Fibroblast of lung (primary cell): ENCODE measurements at regions not wholly inside any gene's neighbourhood (a gene's known extent, or its start where the extent isn't known, plus 50 kb on each side); places are given as distances from the start of the nearest gene placed in this dataset.

Experiments used
- DNase-seq, 2 donors: peaks; one replicate each; pipeline versions ENCODE4 v3.0.0 to v3.0.0-alpha.2; 2010; ENCODE audit warnings: low read depth in 2 of 2
- H2AFZ ChIP-seq: 2 replicates; pipeline ENCODE4 v1.5.1; 2012; ENCODE audit warnings: low read length, control low read depth, inconsistent platforms
- H3K27ac ChIP-seq: 2 replicates; pipeline ENCODE4 v1.5.1; 2011; ENCODE audit warnings: low read length, control low read depth; ENCODE audit not compliant: insufficient read depth
- H3K27me3 ChIP-seq: 2 replicates; pipeline ENCODE4 v1.5.1; 2011; ENCODE audit warnings: mild to moderate bottlenecking, low read length; ENCODE audit not compliant: control insufficient read depth, insufficient read depth
- H3K36me3 ChIP-seq: 2 replicates; pipeline ENCODE4 v1.5.1; 2011; ENCODE audit warnings: low read length; ENCODE audit not compliant: control insufficient read depth, insufficient read depth
- H3K4me1 ChIP-seq: 2 replicates; pipeline ENCODE4 v1.5.1; 2011; ENCODE audit warnings: low read length; ENCODE audit not compliant: control insufficient read depth, insufficient read depth; ENCODE audit errors: extremely low read depth
- H3K4me2 ChIP-seq: 2 replicates; pipeline ENCODE4 v1.5.1; 2011; ENCODE audit warnings: low read length, control low read depth; ENCODE audit not compliant: insufficient read depth; ENCODE audit errors: extremely low read depth
- H3K4me3 ChIP-seq, 4 experiments: fragments of 200-600 bp in 1 of 4; sonication (generic) in 1 of 4; replicated peaks in 1 of 4; 2 replicates each; pipeline ENCODE4 v1.5.1; 2011 to 2016; ENCODE audit warnings: low read length in 4 of 4, low read depth in 3 of 4, mild to moderate bottlenecking in 3 of 4, control low read depth in 2 of 4, inconsistent platforms in 1 of 4, mixed read lengths in 1 of 4; ENCODE audit not compliant: insufficient read depth in 1 of 4; ENCODE audit errors: control extremely low read depth in 1 of 4
- H3K79me2 ChIP-seq: 2 replicates; pipeline ENCODE4 v1.5.1; 2012; ENCODE audit warnings: mild to moderate bottlenecking, low read length, inconsistent platforms; ENCODE audit not compliant: control insufficient read depth, insufficient read depth
- H3K9ac ChIP-seq: 2 replicates; pipeline ENCODE4 v1.5.1; 2011; ENCODE audit warnings: mild to moderate bottlenecking, low read length, control low read depth; ENCODE audit not compliant: insufficient read depth
- H3K9me3 ChIP-seq: 2 replicates; pipeline ENCODE4 v1.5.1; 2012; ENCODE audit warnings: low read depth, low read length; ENCODE audit not compliant: control insufficient read depth, insufficient read depth
- H4K20me1 ChIP-seq: 2 replicates; pipeline ENCODE4 v1.5.1; 2011; ENCODE audit warnings: low read length; ENCODE audit not compliant: control insufficient read depth, insufficient read depth; ENCODE audit errors: extremely low read depth
- CTCF ChIP-seq, 2 donors: IDR thresholded peaks in 1 of 2; conservative IDR thresholded peaks in 1 of 2; 1 replicate in 1 of 2; 2 replicates in 1 of 2; pipeline ENCODE4 v1.5.1; 2011 to 2012; ENCODE audit warnings: low read length in 2 of 2, control low read depth in 1 of 2, inconsistent platforms in 1 of 2, low read depth in 1 of 2, mild to moderate bottlenecking in 1 of 2
- EZH2 ChIP-seq: IDR thresholded peaks from 2 replicates; pipeline ENCODE4 v1.5.1; 2012; ENCODE audit warnings: low read length, control low read depth, mild to moderate bottlenecking; ENCODE audit errors: missing control alignments

DNA sequence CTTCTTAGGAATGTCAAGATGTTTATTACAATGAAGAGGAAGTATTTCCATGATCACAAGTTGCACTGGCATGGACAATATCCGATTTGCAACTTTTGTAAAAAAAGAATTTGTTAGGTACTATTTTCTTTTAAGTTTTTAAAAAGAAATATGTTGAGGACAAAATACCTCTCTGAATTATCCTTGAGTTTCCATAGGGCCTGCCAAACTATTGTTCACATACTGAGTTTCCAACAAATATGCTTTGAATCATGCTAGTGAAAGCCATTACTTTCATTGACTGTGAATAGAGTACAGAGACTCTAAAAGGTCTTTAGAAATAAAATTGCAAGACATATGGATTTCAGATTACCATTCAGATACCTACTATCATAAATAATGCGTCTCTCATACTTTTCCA is 566.1 kb downstream of the TMEM182 start:
- TF ChIP-seq EZH2 (no peak), CTCF (conservative IDR thresholded peaks at IDR 0.05 in 1 of 2, IDR thresholded peaks at IDR 0.05 in 1 of 2; ENCODE audit: low read depth in 1 of 2, low read length in 2 of 2) (no peak)
- Histone ChIP-seq H3K4me1 (no peaks in the 10 kb centered on the region), H3K4me2 (no peak overlapping the region)

GRCh38 chr2:103335403-103335802 is 573.6 kb downstream of the TMEM182 start:
- no peak for DNase-seq
- no peak overlapping the region for H3K9ac ChIP-seq

More for the DNA sequence above, 566.1 kb downstream of the TMEM182 start:
- no peak for DNase-seq
- Histone ChIP-seq H3K9me3 (no peaks in the 10 kb centered on the region), H2AFZ (no peak overlapping the region), H3K27me3 (no peaks in the 10 kb centered on the region), H3K27ac (no peak overlapping the region), H3K79me2 (no peaks in the 10 kb centered on the region), H3K9ac (no peak overlapping the region), H3K4me3 (no peak overlapping the region), H3K36me3 (no peaks in the 10 kb centered on the region), H4K20me1 (no peaks in the 10 kb centered on the region)

DNA sequence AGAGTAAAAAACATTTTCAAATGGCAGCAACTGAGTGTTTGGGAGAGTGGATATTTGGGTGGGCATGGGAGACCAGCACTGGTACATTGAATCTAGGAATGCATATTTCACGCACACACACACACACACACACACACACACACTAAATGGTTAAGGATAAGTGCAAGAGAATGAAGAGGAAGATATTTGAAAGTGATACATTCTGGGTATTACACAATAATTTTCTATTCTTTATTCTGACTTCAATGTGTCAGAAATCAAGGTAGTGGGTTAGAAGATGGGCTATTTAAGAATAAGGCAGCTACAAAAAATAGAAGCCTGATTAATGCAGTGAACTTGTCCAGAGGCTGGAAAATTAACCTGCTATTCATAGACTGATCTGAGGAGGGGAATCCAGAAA is 577.0 kb downstream of the TMEM182 start:
- Histone ChIP-seq H3K36me3 (no peaks in the 10 kb centered on the region), H3K4me2 (no peak overlapping the region), H3K27ac (no peak overlapping the region), H3K9ac (no peak overlapping the region), H3K27me3 (no peaks in the 10 kb centered on the region), H2AFZ (no peak overlapping the region), H3K9me3 (no peaks in the 10 kb centered on the region), H3K79me2 (no peaks in the 10 kb centered on the region), H4K20me1 (no peaks in the 10 kb centered on the region), H3K4me1 (no peaks in the 10 kb centered on the region), H3K4me3 (no peak overlapping the region)
- no peak for TF ChIP-seq EZH2
- no peak for TF ChIP-seq CTCF (conservative IDR thresholded peaks at IDR 0.05 in 1 of 2, IDR thresholded peaks at IDR 0.05 in 1 of 2; ENCODE audit: low read depth in 1 of 2, low read length in 2 of 2)
- no peak for DNase-seq

More at GRCh38 chr2:103335403-103335802, 573.6 kb downstream of the TMEM182 start:
- no peaks in the 10 kb centered on the region for H3K9me3 ChIP-seq
- no peaks in the 10 kb centered on the region for H4K20me1 ChIP-seq
- H3K79me2 ChIP-seq: no peaks in the 10 kb centered on the region
- no peak overlapping the region for H3K4me3 ChIP-seq
- H3K36me3 ChIP-seq: no peaks in the 10 kb centered on the region
- H3K27ac ChIP-seq: no peak overlapping the region
- no peaks in the 10 kb centered on the region for H3K27me3 ChIP-seq
- no peaks in the 10 kb centered on the region for H3K4me1 ChIP-seq
- TF ChIP-seq EZH2 (no peak), CTCF (conservative IDR thresholded peaks at IDR 0.05 in 1 of 2, IDR thresholded peaks at IDR 0.05 in 1 of 2; ENCODE audit: low read depth in 1 of 2, low read length in 2 of 2) (no peak)
- H3K4me2 ChIP-seq: no peak overlapping the region
- no peak overlapping the region for H2AFZ ChIP-seq
